GM21528 (cell line): ENCODE measurements at regions not wholly inside any gene's neighbourhood (a gene's known extent, or its start where the extent isn't known, plus 50 kb on each side); places are given as distances from the start of the nearest gene placed in this dataset.
"Not testable (repeated sequence)": the region's sequence is repeated elsewhere in the genome, so short reads cannot be mapped to it uniquely, and the experiment has no call there.

Source experiments
- ATAC-seq: cut with Tn5 transposase; IDR thresholded peaks from one replicate; pipeline ENCODE4 v1.9.1; 2021; ENCODE audit warnings: mild to moderate bottlenecking, moderate library complexity; ENCODE audit not compliant: unreplicated experiment, low FRiP score

DNA sequence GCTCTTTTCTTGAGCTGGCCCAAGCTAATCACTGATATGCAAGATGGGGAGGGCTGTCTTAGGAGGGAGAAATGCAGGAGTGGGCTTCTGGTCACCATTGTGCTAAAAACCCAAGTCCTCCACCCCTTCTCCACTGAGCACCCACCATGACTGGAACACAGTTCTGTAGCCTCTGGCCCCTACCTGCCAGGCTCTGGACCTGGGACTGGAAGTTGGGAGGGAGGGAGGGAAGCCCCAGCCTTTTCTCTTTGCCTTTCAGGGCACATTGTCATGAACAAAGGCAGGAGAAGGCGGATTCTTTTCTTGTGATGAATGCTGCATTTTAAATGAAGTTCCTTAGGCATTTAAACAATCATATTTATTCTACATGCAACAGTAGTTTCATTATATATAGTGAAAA is 559.1 kb upstream of the TRPC7 start:
- no peak for ATAC-seq

- no peak for ATAC-seq
Observed at GRCh38 chr5:136910625-136911024, 545.3 kb upstream of the TRPC7 start.

DNA sequence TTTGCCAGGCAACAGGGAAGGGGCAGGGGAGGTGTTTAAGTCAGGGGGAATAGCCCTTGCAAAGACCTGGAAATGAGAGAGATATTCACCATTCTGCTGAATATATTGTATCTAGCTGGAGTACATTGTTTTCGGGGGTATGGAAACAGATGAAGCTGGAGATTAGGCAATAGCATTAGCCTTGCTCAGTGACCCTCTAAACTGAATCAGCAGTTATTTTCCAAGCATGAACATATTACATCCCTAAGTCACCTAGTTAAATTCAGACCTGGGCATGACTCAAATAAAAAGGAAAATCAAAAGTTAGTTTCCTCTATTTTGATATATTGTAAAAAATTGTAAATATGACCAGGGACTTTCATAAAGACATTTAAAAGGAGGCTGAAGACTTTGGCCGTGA is 544.6 kb upstream of the TRPC7 start:
- no peak for ATAC-seq

DNA sequence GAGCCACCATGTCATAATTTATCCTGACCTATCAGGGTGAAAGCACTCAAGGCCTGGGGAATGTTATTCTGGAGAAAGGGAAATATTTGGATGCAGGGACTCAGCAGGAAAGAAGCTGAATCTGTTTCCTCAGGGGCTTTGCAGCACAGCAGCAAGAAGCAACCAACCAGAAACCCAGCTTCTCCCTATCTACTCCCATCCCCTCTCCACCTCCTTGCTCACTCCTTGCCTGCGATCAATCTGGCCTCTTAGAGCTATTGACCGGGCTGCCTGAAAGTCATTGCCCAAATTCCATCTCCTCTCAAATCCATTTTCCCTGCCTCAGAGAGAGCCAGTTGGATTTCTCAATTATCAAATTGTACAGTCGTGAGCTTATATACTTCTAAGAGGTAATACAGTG is 542.0 kb upstream of the TRPC7 start:
- ATAC-seq = no peak

GRCh38 chr5:136906545-136906944 is 541.2 kb upstream of the TRPC7 start:
- no peak for ATAC-seq

DNA sequence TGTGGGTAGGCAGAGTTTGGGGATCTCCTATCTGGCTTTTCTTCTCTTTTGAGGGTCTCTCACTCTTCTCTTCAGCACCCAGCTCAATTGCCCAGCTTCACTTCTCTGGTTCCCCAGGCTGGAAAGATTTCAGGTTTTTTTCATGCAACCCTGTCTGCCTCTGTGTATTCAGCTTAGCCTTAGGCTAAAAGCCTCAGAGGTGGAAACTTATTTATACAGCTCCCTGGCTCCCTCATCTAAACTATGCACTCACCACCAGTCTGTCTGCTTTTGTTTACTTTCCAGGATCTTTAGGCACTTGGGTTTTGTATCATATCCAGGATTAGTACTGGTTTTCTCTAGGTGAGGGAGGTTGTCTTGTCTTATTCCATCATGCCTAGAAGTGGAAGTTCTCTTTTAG is 540.2 kb upstream of the TRPC7 start:
- no peak for ATAC-seq

DNA sequence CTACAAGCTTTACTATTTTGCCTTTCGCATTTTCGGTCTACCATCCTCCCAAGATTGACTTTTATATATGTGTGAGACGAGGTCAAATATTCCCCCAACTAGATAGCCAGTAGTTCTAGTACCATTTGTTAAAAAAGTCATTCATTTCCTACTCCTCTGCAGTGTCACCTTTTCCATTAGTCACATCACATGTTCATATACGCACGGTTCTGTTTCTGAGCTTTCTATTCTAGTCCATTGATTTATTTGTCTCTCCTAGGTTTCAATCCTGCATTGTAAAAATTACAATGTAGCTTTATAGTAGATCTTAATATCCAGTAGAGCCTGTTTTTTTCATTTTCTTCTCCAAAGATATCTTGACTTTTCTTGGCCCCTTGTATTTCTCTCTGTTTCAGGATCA is 528.7 kb upstream of the TRPC7 start:
- ATAC-seq = no peak

DNA sequence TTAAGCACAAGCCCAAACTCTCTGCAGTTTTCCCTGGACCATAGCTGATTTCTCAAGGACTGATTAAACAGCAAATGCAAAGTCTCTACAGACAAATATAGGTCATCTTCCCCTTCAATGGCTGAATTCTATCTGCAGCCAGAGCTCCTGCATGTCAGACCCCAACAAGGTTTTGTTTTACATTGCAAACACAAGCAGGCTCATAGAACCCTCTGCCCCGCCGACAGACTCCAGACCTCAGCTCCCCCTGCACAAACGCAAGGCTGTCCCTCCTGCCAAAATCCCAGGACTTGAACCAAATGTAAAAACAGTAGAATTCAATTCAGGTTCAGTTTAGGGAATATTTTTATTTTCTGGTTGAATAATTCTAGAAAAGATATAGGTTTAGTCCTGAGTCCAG is 526.7 kb upstream of the TRPC7 start:
- ATAC-seq = no peak

GRCh38 chr5:136891175-136891972 is 526.0 kb upstream of the TRPC7 start:
- ATAC-seq = no peak

DNA sequence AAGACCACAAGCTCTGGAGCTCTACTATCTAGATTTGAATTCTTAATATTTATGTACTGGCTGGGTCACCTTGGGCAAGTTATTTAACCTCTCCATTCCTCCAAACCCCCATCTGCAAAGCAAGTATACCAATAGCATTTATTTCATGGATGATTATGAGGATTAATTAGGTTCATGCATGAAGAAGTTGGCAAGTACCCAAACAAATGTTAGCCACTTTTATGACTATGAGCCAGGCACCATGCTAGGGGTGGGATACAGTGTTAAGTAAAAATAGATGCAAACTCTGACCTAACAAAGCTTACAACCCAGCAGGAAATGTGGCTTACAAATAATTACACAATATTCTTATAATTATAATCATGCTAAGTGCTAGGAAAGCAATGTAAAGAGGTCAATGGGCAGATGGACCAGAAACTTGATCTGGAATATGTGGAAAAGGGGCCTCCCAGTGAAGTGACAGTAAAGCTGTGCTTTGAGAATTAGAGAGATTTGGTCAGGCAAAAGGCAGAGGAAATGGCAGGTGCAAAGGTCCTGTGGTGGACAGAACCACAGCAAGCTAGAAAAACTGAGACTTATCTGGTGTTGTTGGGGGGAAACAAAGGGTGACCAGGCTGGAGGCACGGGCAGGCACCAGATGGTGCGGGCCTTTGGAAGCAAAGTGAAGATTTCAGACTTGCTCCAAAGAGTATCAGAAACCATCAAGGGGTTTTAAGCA is 525.2 kb upstream of the TRPC7 start:
- ATAC-seq = no peak

DNA sequence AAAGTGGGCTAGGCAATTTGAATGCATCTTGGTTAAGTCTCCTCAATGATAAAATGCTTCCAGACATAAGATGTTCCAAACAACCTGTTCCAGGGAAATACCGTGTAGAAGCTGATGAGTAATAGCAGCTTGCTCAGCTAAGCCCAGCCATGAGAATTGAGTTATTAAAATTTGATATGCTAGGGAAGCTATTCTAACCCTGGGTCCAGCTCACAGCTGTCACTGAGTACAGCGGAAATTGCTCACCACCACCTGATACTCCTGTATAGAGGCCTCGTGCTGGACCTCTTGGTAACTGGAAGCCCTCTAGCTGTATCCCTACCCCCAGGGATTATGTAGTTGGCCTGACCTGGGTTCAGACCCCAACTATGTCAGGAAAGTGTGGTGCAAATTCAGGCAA is 521.3 kb upstream of the TRPC7 start:
- ATAC-seq = no peak

GRCh38 chr5:136864960-136865359 is 499.6 kb upstream of the TRPC7 start:
- ATAC-seq = no peak

GRCh38 chr5:136856648-136857047 is 491.3 kb upstream of the TRPC7 start:
- ATAC-seq = no peak

DNA sequence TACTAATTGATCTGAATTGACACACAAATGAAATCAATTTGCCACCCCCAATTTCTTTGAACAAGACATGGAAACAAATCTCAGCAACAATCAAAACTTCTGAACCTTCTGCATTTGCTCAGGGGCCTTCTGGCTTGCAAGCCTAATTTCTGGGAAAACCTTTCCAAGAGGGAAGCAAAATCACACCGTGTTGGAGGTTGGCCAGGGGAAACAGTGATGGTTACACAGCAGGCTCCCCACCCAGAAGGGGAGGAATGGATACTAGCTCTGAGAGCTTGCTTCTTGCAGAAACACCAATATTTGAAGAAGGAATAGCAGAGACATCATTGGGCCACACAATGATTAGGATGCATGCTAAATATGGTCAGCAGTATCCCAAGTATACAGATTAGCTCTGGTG is 488.6 kb upstream of the TRPC7 start:
- ATAC-seq = no peak

DNA sequence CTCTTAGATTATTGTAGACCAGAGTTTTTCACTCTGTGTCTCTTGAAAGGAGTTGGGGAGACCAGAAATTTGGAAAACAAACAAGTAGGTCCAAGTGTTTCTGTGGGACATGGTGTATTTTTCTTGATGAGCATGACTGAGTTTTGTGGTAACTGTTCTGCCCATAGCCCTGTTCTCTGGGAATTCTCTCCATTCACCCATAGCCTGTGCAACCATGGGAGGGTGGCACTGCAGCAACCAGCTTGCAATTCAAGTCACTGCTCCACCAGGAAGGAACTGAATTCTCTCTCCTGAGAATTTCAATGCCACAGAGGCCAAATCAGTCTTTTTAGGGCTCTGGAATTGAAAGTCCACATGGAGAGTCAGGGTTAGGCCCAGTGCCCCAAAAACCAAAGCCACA is 475.3 kb upstream of the TRPC7 start:
- ATAC-seq = no peak

- ATAC-seq = no peak
Observed at GRCh38 chr5:136836093-136836492, 470.7 kb upstream of the TRPC7 start.

- ATAC-seq = no peak
Observed at GRCh38 chr5:136820848-136821247, 455.5 kb upstream of the TRPC7 start.

DNA sequence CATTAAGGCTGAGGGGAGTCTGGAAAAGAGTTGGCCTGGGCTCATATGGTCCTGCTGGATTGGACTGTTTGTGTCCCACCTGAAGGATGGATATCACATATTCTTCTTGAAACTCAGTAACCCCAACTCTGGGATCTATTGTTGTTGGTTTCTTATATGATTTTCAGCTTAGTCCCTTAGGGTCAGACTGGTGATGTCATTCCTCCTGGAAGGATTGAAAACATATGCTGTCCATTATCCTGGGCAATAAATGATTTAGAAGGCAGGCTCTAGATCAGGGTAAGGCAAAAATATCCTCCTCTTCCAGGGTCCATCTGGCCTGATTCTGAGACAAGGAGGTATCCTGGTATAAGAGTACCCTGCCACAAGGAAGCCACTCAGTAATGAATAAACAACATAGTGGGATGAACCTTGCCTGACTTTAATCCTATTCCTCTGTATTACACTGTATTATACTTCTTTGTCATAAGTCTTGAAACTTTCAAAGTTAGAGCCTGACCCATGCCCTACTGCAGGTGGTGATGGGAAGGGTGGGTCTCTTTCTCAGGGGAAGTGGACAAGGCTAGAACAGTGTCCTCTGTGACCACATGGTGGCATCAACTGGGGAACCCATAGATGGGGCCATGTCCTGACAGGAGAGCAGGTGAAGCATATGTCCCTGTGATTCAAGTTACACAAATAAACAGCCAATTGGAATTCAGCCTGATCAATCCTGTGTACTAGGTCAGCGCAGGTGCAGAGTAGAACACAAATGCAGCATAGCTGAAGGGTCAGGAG is 454.4 kb upstream of the TRPC7 start:
- ATAC-seq = no peak

- no peak for ATAC-seq
Observed at GRCh38 chr5:136816327-136816726, 451.0 kb upstream of the TRPC7 start.

DNA sequence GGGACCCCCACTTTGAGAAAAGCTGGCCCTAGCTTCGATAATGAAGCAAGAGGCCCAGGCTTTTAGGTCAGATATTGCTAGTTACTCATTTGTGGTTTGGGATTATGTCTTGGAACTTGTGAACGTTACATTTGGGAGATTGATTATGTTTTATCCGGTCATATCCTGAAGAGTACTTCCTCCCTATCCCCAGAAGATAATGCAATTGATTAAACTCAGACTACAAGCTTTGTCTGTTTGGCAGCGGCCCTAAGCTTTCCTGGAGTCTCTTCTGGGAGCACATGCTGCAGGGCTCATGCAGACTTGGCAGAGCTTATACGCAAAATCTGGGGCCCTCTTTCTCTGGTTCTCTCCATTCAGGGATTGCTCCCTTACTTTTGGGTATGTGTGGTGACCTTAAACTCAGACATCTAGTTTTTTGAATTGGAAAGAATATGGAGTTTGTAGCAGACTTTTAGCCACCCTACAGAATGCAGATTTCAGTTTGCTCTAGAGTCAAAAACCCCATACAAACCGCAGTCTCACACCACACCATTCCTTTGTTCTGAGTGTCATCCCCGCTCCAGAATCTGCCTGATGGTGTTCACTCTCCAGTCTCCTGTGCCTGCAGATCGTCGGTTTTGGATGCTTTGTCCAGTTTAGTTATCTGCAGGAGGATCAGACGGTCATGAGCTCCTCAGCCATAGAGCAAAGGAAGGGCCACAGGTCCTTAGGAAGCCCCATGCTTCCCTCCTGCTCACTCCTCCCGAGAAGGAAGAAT is 449.5 kb upstream of the TRPC7 start:
- no peak for ATAC-seq

DNA sequence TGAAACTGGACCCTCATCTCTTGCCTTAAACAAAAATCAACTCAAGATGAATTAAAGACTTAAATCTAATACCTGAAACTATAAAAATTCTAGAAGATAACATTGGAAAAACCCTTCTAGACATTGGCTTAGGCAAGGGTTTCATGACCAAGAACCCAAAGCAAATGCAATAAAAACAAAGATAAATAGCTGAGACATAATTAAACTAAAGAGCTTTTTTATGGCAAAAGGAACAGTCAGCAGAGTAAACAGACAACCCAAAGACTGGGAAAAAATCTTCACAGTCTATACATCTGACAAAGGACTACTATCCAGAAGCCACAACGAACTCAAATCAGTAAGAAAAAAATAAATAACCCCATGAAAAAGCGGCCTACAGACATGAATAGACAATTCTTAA is 446.9 kb upstream of the TRPC7 start:
- not testable (repeated sequence) for ATAC-seq
